ENCODE measurements at regions not wholly inside any gene's neighbourhood (a gene's known extent, or its start where the extent isn't known, plus 50 kb on each side); places are given as distances from the start of the nearest gene placed in this dataset.

DNA sequence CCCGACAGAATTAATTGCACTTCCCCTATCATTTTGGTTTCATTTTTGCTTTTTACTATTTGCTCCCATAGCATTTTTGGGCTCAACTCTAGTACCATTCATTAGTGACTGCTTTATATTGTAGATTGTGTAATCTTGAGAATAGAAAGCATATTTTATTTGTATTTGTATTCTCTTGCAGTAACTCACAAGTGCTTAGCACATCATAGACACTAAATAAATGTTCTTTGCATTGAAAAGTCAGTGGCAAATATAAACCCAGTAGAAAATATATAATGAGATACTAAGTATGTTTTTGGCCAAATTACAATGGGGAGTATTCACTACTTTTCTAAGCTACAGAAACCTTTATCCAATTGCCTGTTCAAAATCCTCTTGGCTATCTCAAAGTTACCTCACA is 359.7 kb upstream of the CAMK1G start:
- no peak for DNase-seq (ENCODE audit: low read depth)

- no peak for DNase-seq (ENCODE audit: low read depth)
Observed at GRCh38 chr1:209224886-209225285, 358.6 kb upstream of the CAMK1G start.

GRCh38 chr1:209227171-209227570 is 356.3 kb upstream of the CAMK1G start:
- no peak for DNase-seq (ENCODE audit: low read depth)

- DNase-seq (ENCODE audit: low read depth), result no peak
Observed at GRCh38 chr1:209227941-209228340, 355.6 kb upstream of the CAMK1G start.

DNA sequence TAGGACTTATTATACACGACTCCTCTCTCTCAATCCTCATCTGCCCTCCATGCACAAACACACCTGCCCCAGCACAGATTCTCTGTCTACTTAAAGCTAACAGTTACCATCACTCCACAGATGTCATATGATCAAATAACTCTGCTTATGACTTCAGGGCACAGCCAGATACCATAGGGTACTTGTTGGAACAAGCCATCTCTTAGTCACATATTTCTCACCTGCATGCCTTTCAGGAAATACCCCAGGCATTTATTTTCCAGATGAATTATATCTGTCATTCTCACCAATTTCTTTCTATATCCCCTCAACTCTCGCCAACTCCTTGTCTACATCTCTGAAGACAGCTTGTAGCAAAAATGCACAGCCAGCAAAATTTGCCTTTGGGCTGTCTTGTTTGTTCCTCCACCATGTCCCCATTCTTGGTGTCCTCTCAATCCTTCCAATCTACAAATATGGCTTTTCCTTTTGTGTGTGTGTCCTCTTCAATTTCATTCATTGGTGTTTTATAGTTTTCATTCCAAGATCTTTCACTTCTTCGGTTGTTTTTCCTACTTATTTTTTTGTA is 353.9 kb upstream of the CAMK1G start:
- DNase-seq (ENCODE audit: low read depth), result no peak

DNA sequence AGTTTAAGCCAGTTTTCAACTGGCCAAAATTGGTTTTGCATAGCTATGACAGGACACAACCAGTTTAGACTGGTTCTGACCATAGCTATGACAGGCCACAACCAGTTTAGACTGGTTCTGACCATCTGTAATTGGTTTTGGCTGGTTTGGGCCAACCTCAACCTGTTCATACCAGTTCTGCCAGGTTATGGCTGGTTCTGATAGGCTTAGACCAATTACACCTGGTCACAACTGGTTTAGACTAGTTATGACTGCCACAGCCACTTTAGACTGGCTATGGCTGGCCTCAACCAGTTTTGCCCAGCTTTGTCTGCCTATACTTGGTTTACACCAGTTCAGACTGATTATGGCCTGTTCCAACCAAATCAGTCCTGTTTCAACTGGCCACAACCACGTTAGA is 353.2 kb upstream of the CAMK1G start:
- DNase-seq (ENCODE audit: low read depth), result no peak

- no peak for DNase-seq (ENCODE audit: low read depth)
Observed at GRCh38 chr1:209231476-209232156, 351.9 kb upstream of the CAMK1G start.

GRCh38 chr1:209232197-209232596 is 351.3 kb upstream of the CAMK1G start:
- DNase-seq (ENCODE audit: low read depth), result no peak

GRCh38 chr1:209232759-209233158 is 350.8 kb upstream of the CAMK1G start:
- DNase-seq (ENCODE audit: low read depth), result no peak

DNA sequence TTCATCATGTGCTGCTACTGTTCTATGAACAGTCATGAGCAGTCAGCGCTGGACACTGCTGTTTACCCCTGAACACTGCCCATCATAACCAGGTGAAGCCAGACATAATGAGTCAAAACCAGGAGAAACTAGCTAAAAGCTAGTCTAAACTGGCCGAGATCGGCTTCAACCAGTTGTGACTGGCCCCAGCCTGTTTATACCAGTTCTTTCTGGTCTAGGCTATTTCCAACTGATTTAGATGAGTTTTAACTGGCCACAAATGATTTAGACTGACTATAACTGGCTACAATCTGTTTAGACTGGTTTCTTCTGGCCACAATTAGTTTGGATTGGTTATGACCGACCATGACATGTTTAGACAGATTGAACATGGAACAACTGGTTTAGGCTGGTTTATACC is 348.3 kb upstream of the CAMK1G start:
- no peak for DNase-seq (ENCODE audit: low read depth)

DNA sequence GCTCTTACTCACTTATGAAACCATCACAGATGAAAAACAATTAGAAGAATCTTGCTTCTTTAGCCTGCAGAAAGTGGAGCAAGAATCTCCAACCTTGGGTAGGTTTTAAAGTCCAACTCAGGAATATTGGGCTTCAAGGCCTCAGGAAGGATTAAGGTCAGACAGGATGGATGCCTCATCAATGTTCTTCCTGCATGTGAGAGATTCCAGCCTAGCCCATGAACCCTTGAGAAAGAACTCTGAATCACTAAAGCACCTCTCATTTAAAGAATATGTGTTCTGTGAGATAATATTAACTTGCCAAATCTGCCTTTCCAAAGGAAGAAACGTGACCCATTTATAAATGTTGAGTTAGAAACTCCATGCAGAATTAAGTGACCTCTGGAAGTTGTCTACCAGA is 345.2 kb upstream of the CAMK1G start:
- no peak for DNase-seq (ENCODE audit: low read depth)

GRCh38 chr1:209240351-209240750 is 343.2 kb upstream of the CAMK1G start:
- no peak for DNase-seq (ENCODE audit: low read depth)

GRCh38 chr1:209241487-209241886 is 342.0 kb upstream of the CAMK1G start:
- no peak for DNase-seq (ENCODE audit: low read depth)

DNA sequence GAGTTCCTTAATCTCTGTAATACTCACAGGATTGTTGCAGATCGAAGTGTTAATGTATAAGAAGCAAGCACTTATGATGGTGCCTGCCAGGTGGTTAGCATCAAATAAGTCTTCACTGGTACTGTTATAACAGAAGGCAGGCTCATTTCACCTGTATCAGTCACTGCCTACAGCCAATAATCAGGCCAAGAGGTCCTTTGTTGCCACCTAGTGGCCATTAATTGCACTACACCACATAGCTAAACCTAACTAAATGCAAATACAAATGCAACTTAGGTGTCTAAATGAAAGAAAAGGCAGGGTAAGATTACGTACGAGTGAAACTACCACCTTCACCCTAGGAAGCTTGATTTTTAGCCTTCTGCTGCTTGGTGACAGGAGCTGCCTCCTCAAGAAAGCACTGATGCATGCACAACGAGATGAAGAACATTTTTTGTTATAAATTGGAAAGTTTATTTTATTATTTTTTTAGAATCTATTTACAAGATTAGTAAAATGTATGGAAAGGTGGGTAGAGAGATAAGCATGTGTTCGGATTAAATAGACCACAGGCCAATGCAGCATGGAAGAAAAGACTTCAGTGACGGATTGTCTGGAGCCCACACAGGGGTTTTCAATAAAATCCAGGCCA is 334.8 kb upstream of the CAMK1G start:
- peak; percentile 9 for DNase-seq (ENCODE audit: low read depth)

DNA sequence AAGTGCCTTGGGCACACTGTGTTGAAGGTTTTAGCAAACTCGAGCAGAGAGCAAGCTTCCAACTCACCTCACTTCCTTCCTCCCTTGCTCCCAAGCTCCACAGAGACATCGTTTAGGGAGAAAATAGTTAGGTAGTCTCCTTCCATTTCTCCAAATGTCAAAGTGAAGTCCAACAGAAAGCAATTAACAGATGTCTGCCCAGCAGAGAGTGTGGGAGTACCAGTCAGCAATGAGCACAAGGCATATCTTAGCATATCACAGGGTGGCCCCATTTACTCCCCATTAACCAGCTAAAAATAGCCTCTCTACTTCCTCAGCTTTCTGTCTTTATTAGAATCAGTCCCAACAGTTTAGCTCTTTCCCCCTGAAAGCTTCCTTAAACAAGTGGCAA is 334.2 kb upstream of the CAMK1G start:
- DNase-seq (ENCODE audit: low read depth), result no peak

GRCh38 chr1:209249785-209250440 is 333.6 kb upstream of the CAMK1G start:
- no peak for DNase-seq (ENCODE audit: low read depth)

- no peak for DNase-seq (ENCODE audit: low read depth)
Observed at GRCh38 chr1:209250861-209251636, 332.5 kb upstream of the CAMK1G start.

GRCh38 chr1:209256766-209257350 is 326.7 kb upstream of the CAMK1G start:
- no peak for DNase-seq (ENCODE audit: low read depth)

- no peak for DNase-seq (ENCODE audit: low read depth)
Observed at GRCh38 chr1:209257454-209257853, 326.1 kb upstream of the CAMK1G start.

GRCh38 chr1:209260136-209260535 is 323.4 kb upstream of the CAMK1G start:
- no peak for DNase-seq (ENCODE audit: low read depth)

DNA sequence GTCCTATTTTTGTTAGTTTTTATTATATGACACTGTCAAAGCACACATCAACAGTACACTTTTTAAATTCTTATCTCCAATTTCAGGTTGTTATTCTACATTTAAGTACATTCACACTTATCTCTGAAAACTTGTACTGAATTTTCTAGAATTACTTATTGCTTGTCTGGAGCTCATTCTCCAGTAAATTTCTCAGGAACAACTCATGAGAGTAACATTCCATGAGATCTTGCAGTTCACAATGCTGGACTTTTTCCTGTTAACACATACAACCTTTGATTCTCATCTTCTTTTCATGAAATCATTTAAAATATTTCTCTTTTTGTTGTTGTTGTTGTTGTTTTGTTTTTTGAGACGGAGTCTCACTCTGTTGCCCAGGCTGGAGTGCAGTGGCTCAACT is 320.9 kb upstream of the CAMK1G start:
- DNase-seq (ENCODE audit: low read depth), result no peak

DNA sequence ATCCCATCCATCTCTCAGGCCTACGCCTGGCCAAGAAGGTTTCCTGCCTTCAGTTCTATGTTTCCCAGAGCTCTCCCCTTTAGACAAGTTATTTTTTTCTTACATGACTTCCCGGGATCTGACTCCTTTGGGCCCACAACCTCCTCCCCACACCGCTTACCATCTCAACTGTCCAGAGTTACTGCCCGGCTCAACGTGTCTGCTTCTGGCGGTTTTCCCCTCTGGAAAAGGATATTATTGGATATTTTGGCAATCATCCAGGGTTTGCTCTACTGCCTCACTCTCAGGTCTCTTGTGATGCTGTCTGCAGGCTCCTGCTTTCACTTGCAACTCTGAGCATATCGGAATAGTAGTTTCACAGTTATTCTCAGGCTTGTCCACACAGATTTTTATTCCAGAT is 318.2 kb upstream of the CAMK1G start:
- DNase-seq (ENCODE audit: low read depth), result no peak

Data from stimulated activated CD8-positive, alpha-beta memory T cell treated with anti-CD3 and anti-CD28 coated beads, Interleukin-15, amount 100 ng/mL, for 1 hour (primary cell).